GM12878 (cell line): ENCODE measurements at regions not wholly inside any gene's neighbourhood (a gene's known extent, or its start where the extent isn't known, plus 50 kb on each side); places are given as distances from the start of the nearest gene placed in this dataset.
A peak's percentile ranks its signal among the peaks of the same experiment; 100 is the strongest.

Experiments
- ATAC-seq: fragments of 200-7000 bp; cut with Tn5 transposase; 3 replicates; pipeline ENCODE4 v1.9.1; 2020; ENCODE audit warnings: mild to moderate bottlenecking, moderate library complexity
- BruUV-seq: library from RNA; stranded (reverse); fragments of 400-500 nt; replicated peaks from 2 replicates; lab custom pipeline; 2021; lab: Mats Ljungman, UMichigan
- CTCF ChIA-PET: fragments of 300-600 bp; sonication (Branson Sonifier 250); formaldehyde crosslinking; extraction: SDS; loops from one replicate; lab custom pipeline; 2021; ENCODE audit warnings: inconsistent platforms; lab: Yijun Ruan, JAX
- POLR2A ChIA-PET: fragments of 350-600 bp; formaldehyde crosslinking; extraction: SDS; loops from one replicate; lab custom pipeline; 2021; ENCODE audit warnings: inconsistent platforms; lab: Charles Lee
- RAD21 ChIA-PET: fragments of 300-600 bp; sonication (Branson Sonifier 250); formaldehyde crosslinking; loops from one replicate; lab custom pipeline; 2023; ENCODE audit warnings: antibody characterized with exemption; ENCODE audit not compliant: unreplicated experiment; lab: Charles Lee
- SMC1A ChIA-PET: fragments of 300-600 bp; sonication (Branson Sonifier 250); formaldehyde crosslinking; loops from one replicate; lab custom pipeline; 2023; ENCODE audit not compliant: unreplicated experiment, uncharacterized antibody; lab: Charles Lee
- DNase-seq: peaks from one replicate; pipeline ENCODE4 v3.0.0-alpha.2; 2011; ENCODE audit warnings: low read depth, low spot score
- FAIRE-seq: peaks from 3 replicates; lab custom pipeline; 2011; peaks lifted over from hg19 to GRCh38; lab: Jason Lieb, UNC
- H2AFZ ChIP-seq: 2 replicates; pipeline ENCODE4 v1.6.0; 2011; ENCODE audit warnings: low read depth, low read length, control low read depth; ENCODE audit not compliant: control insufficient read depth
- H3K27ac ChIP-seq: 2 replicates; pipeline ENCODE4 v1.5.1; 2011; ENCODE audit warnings: control low read depth; ENCODE audit not compliant: control insufficient read depth, insufficient read depth
- H3K27me3 ChIP-seq, 2 experiments: replicated peaks in 1 of 2; 2 replicates each; pipeline versions ENCODE4 v1.6.0 to v1.6.1; 2011; ENCODE audit warnings: low read length in 1 of 2; ENCODE audit not compliant: control insufficient read depth in 2 of 2, insufficient read depth in 2 of 2
- H3K36me3 ChIP-seq, 2 experiments: 2 replicates each; pipeline ENCODE4 v1.5.1; 2011; ENCODE audit warnings: low read length in 1 of 2; ENCODE audit not compliant: control insufficient read depth in 2 of 2, insufficient read depth in 2 of 2
- H3K4me1 ChIP-seq: 2 replicates; pipeline ENCODE4 v1.6.1; 2011; ENCODE audit warnings: mild to moderate bottlenecking, low read length, moderate library complexity, mixed read lengths; ENCODE audit not compliant: control insufficient read depth, insufficient read depth
- H3K4me2 ChIP-seq: 2 replicates; pipeline ENCODE4 v1.6.0; 2011; ENCODE audit warnings: control low read depth; ENCODE audit not compliant: control insufficient read depth, insufficient read depth
- H3K4me3 ChIP-seq: fragments of 200-600 bp; sonication (generic); 2 replicates; pipeline ENCODE4 v1.5.1; 2016
- H3K79me2 ChIP-seq: 2 replicates; pipeline ENCODE4 v1.6.0; 2011; ENCODE audit warnings: low read length; ENCODE audit not compliant: control insufficient read depth, insufficient read depth
- H3K9ac ChIP-seq: 2 replicates; pipeline ENCODE4 v1.8.0; 2011; ENCODE audit warnings: low read length, control low read depth, mixed read lengths; ENCODE audit not compliant: control insufficient read depth, insufficient read depth
- H3K9me3 ChIP-seq: replicated peaks from 3 replicates; pipeline ENCODE4 v1.5.1; 2011; ENCODE audit warnings: mild to moderate bottlenecking, low read length; ENCODE audit not compliant: control insufficient read depth, insufficient read depth
- H4K20me1 ChIP-seq: 2 replicates; pipeline ENCODE4 v1.6.0; 2011; ENCODE audit not compliant: control insufficient read depth, insufficient read depth
- ATF7 ChIP-seq: fragments of 450-650 bp; IDR thresholded peaks from 2 replicates; pipeline ENCODE4 v1.6.1; 2016; ENCODE audit warnings: low read depth, mild to moderate bottlenecking
- CBFB ChIP-seq: IDR thresholded peaks from 2 replicates; pipeline ENCODE4 v1.6.1; 2016; ENCODE audit warnings: antibody characterized with exemption, low read depth
- CREM ChIP-seq: IDR thresholded peaks from 2 replicates; pipeline ENCODE4 v1.6.1; 2014; ENCODE audit warnings: antibody characterized with exemption, low read depth
- EED ChIP-seq: sonication (generic); IDR thresholded peaks from 2 replicates; pipeline ENCODE4 v1.6.1; 2016; ENCODE audit warnings: antibody characterized with exemption, low read depth
- EGR1 ChIP-seq, 2 experiments: IDR thresholded peaks; 1 replicate in 1 of 2; 2 replicates in 1 of 2; pipeline ENCODE4 v1.6.1; 2011 to 2012; ENCODE audit warnings: low read depth in 2 of 2, low read length in 2 of 2, borderline replicate concordance in 1 of 2, mild to moderate bottlenecking in 1 of 2, moderate library complexity in 1 of 2
- IKZF1 ChIP-seq: fragments of 450-650 bp; conservative IDR thresholded peaks from 2 replicates; pipeline ENCODE4 v1.6.1; 2017; ENCODE audit warnings: antibody characterized with exemption, mild to moderate bottlenecking
- MTA2 ChIP-seq: fragments of 450-650 bp; IDR thresholded peaks from 2 replicates; pipeline ENCODE4 v1.6.1; 2016; ENCODE audit warnings: low read depth, mild to moderate bottlenecking, moderate library complexity
- SRF ChIP-seq, 2 experiments: IDR thresholded peaks; 2 replicates each; pipeline ENCODE4 v1.6.1; 2011; ENCODE audit warnings: low read depth in 2 of 2, low read length in 2 of 2, mild to moderate bottlenecking in 1 of 2, moderate library complexity in 1 of 2
- WGBS: methylation state at CpG from one replicate; pipeline ENCODE4 v1.1.6; 2016; ENCODE audit warnings: low lambda C conversion rate; ENCODE audit not compliant: insufficient replicate concordance, insufficient coverage; ENCODE audit errors: missing lambda C conversion rate; 5-methylcytosine and 5-hydroxymethylcytosine counted together
- in situ Hi-C: fragments of 300-500 bp; cut with MboI; formaldehyde crosslinking; loops from 9 replicates; pipeline ENCODE4 v1.14.3; 2018; ENCODE audit warnings: mixed read lengths
- intact Hi-C: fragments of 100-400 bp; cut with micrococcal nuclease; formaldehyde crosslinking; loops from one replicate; pipeline ENCODE4 v1.14.2; 2022; ENCODE audit not compliant: unreplicated experiment

DNA sequence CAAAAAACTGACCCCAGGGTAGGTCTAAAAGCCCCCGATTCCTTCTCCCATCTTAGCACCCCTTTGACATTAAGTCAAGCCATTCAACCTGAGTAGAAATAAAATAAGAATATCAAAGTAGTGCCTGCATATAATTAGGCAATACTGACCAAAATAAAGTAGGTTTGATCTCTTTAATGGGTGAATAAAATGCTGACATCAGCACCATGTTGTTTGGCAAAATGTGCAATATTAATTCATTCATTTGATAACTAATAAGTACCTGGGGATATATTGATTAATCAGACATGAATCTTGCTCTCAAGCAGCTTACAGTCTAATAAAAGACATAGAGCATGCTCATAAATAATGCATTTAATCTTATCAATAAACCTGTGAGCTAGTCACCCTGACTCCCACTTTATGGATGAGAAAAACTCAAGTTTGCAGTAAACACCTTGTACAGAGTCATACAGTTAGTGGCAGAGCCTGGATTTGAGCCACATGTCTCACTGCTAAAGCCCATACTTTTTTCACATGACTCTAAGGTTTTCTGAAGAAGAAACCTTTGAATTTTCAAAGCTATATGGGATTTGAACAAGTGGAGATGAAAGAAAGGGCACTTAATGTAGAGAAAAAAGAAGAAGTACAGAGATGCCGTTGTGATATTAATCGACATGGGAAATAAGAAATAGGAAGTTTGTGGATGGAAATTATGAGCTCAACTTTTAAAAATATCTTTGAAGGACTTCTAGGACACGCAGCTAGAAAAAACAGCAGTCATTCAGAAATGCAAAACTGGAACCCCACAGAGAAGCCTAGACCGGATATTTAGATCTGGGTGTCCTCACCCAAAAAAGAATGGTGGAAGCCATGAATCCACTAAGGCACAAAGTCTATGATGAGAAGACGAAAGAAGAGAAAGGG, 183.9 kb downstream of the TOMM20 start (continued):
- TF ChIP-seq CREM = 0 out of 2 replicates have a peak, but pooled peaks have one; percentile 13
- TF ChIP-seq IKZF1 = peak; percentile 41; the same call in 1 of the 2 replicates
- TF ChIP-seq ATF7 = peak; percentile 70
- TF ChIP-seq MTA2 = peak; percentile 16; the same call in 1 of the 2 replicates
- no peak for TF ChIP-seq SRF (IDR thresholded peaks at IDR 0.05; ENCODE audit: low read depth in 2 of 2, low read length in 2 of 2)

DNA sequence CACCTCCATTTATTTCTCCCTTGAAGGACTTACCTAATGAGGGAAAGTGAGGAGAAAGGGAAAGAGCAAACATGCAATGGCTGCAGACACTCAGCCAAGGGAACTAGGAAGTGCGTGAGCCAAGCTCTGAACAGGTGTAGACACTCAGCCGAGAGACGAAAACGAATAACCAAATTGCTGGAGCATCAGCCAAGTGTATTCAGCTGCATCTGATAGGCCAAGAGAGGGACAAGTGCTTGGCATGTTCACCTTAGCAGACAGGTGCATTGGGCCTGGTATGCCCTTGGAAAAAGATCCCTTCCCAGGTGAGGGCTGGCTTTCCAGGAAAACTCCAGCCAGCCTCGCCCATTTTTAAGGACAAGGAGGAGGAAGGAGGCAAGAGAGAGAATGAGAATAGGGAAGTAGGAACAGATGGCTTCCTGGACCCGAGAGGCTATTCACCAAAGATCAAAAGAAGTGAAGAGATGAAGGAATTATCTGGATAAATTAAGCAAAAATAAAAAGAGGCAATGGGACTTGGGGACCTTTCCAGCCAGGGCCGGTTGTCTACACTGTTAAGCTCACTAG, 184.7 kb downstream of the TOMM20 start:
- Histone ChIP-seq H3K9me3 (peaks cover 5% of the 10 kb centered on the region; the same call in 2 of the 3 replicates), H3K9ac (no peak overlapping the region), H3K36me3 (no peaks in the 10 kb centered on the region), H3K4me3 (no peak overlapping the region), H3K79me2 (no peaks in the 10 kb centered on the region), H2AFZ (no peak overlapping the region), H4K20me1 (no peaks in the 10 kb centered on the region), H3K27ac (no peak overlapping the region), H3K27me3 (no peaks in the 10 kb centered on the region), H3K4me1 (peaks cover 16% of the 10 kb centered on the region; the same call in 1 of the 2 replicates), H3K4me2 (no peak overlapping the region)
- no peak for ATAC-seq
- 77% methylated on average over 7 of the region's 7 CpGs for WGBS
- CTCF ChIA-PET = interaction anchor here (0.9 kb wide), 1 partner anchor 345 kb away, joined by 3 read pairs; no protein-coding TSS in a partner anchor
- SMC1A ChIA-PET = interaction anchor here (0.9 to 4.9 kb wide), 12 partner anchors 11 to 434 kb away, joined by 3 to 38 read pairs (median 3); no protein-coding TSS in a partner anchor
- intact Hi-C loops = no loop called here
- TF ChIP-seq EGR1 (IDR thresholded peaks at IDR 0.05; ENCODE audit: borderline replicate concordance in 1 of 2, low read depth in 2 of 2, low read length in 2 of 2) (no peak), EED (peak; percentile 43; the same call in 1 of the 2 replicates), CBFB (no peak)
- no TSS peak for BruUV-seq
- RAD21 ChIA-PET = interaction anchor here (0.9 to 2.9 kb wide), 5 partner anchors 10 to 101 kb away, joined by 4 to 12 read pairs (median 4); no protein-coding TSS in a partner anchor
- in situ Hi-C loops = no loop called here
- POLR2A ChIA-PET = interaction anchor here (1.3 to 2.2 kb wide), 2 partner anchors 10 to 19 kb away, joined by 4 to 7 read pairs; no protein-coding TSS in a partner anchor
- no peak for DNase-seq
- FAIRE-seq = peak; percentile 49
